HFFc6 (cell line): ENCODE measurements at regions not wholly inside any gene's neighbourhood (a gene's known extent, or its start where the extent isn't known, plus 50 kb on each side); places are given as distances from the start of the nearest gene placed in this dataset.
"Not testable (repeated sequence)": the region's sequence is repeated elsewhere in the genome, so short reads cannot be mapped to it uniquely, and the experiment has no call there.

Experiments used
- DNase-seq: peaks from one replicate; pipeline ENCODE4 v3.0.0-alpha.2; 2018
- H3K27ac Mint-ChIP-seq: 2 replicates; pipeline ENCODE4 v1.8.0; 2020; ENCODE audit warnings: mild to moderate bottlenecking, mixed read lengths
- H3K27me3 Mint-ChIP-seq: 2 replicates; pipeline ENCODE4 v1.8.0; 2021; ENCODE audit warnings: mild to moderate bottlenecking, moderate library complexity, mixed read lengths; ENCODE audit not compliant: insufficient read depth
- H3K36me3 Mint-ChIP-seq: 2 replicates; pipeline ENCODE4 v1.8.0; 2021; ENCODE audit warnings: low read depth, mixed read lengths
- H3K4me1 Mint-ChIP-seq: 2 replicates; pipeline ENCODE4 v1.8.0; 2020; ENCODE audit warnings: low read depth, mixed read lengths
- H3K4me3 Mint-ChIP-seq: 2 replicates; pipeline ENCODE4 v1.8.0; 2020; ENCODE audit warnings: mild to moderate bottlenecking, moderate library complexity, mixed read lengths
- H3K9me3 Mint-ChIP-seq: 2 replicates; pipeline ENCODE4 v1.8.0; 2020; ENCODE audit warnings: mild to moderate bottlenecking, mixed read lengths
- TF ChIP-seq, protein P1 (sequence below): fragments of 200-600 bp; sonication (generic); IDR thresholded peaks from 2 replicates; pipeline ENCODE4 v1.5.0; 2021; ENCODE audit warnings: antibody characterized with exemption, mild to moderate bottlenecking

DNA sequence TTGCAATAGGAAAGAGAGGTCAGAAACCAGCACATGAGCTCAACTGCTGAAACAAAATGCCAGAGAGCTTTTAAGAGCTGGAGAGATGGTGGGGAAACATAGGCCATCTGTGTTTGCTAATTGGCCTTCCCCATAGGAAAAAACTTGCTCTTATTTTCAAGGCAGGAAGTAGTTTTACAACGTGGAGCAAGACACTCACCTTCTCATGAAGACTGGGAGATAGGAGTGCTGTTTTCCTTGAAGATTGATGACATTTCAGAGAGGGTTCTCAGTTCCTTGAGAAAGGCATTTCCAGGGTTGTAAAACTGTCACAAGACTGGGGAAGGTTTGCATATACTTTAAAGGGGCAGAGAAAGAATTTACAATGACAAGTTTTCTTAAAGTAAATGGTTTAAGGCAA is 586.3 kb upstream of the RAG2 start:
- Mint-ChIP-seq H3K9me3 (peaks cover 18% of the 10 kb centered on the region), H3K4me3 (no peak overlapping the region), H3K27ac (no peak overlapping the region), H3K27me3 (no peaks in the 10 kb centered on the region), H3K36me3 (no peaks in the 10 kb centered on the region), H3K4me1 (no peaks in the 10 kb centered on the region)
- TF ChIP-seq, protein P1, sequence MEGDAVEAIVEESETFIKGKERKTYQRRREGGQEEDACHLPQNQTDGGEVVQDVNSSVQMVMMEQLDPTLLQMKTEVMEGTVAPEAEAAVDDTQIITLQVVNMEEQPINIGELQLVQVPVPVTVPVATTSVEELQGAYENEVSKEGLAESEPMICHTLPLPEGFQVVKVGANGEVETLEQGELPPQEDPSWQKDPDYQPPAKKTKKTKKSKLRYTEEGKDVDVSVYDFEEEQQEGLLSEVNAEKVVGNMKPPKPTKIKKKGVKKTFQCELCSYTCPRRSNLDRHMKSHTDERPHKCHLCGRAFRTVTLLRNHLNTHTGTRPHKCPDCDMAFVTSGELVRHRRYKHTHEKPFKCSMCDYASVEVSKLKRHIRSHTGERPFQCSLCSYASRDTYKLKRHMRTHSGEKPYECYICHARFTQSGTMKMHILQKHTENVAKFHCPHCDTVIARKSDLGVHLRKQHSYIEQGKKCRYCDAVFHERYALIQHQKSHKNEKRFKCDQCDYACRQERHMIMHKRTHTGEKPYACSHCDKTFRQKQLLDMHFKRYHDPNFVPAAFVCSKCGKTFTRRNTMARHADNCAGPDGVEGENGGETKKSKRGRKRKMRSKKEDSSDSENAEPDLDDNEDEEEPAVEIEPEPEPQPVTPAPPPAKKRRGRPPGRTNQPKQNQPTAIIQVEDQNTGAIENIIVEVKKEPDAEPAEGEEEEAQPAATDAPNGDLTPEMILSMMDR: no peak
- no peak for DNase-seq

DNA sequence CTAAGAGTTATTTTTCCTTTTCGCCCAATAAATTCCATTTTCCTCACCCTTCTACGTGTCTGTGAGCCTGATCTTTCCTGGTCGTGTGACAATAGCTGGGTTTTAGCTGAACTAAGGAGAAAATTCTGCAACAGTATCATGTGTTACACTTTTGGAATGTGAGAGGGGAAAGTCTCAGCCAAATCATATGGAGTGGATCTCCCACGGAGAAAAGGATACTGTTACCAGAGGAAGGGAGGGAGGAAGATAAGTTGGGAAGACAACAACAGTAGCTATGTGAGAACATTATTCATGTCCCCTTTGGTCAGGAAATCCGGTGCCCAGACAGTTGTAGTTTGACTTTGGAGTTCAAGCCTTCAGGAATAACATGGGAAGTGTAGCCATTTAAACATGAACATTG is 584.0 kb upstream of the RAG2 start:
- Mint-ChIP-seq H3K4me3 (no peak overlapping the region), H3K27me3 (no peaks in the 10 kb centered on the region; the same call in 1 of the 2 replicates), H3K9me3 (peaks cover 30% of the 10 kb centered on the region), H3K27ac (no peak overlapping the region), H3K36me3 (no peaks in the 10 kb centered on the region), H3K4me1 (no peaks in the 10 kb centered on the region)
- DNase-seq: no peak
- TF ChIP-seq, protein P1: no peak

DNA sequence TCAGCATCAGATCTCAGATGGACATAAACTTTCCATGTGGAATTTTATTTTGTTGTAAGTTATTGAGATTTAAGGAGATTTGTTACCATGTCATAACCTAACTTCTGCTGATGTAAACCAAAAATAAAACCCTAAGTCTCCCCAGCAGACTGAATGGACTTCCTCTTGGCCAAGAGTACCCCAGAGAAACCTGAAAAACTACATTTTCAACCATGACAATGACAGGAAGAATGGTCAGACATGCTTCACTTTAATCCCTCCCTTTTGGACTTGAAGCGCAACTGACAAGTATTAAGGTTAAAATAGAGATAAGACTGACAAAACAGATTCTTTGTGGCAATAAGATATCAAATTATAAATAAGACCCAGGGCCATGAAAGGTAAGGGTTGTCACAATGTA is 579.7 kb upstream of the RAG2 start:
- TF ChIP-seq, protein P1: no peak
- H3K36me3 Mint-ChIP-seq: no peaks in the 10 kb centered on the region
- no peak for DNase-seq
- H3K4me3 Mint-ChIP-seq: no peak overlapping the region
- no peak overlapping the region for H3K27ac Mint-ChIP-seq
- H3K4me1 Mint-ChIP-seq: no peaks in the 10 kb centered on the region
- peaks cover 54% of the 10 kb centered on the region for H3K9me3 Mint-ChIP-seq
- H3K27me3 Mint-ChIP-seq: no peaks in the 10 kb centered on the region; the same call in none of the 2 replicates

DNA sequence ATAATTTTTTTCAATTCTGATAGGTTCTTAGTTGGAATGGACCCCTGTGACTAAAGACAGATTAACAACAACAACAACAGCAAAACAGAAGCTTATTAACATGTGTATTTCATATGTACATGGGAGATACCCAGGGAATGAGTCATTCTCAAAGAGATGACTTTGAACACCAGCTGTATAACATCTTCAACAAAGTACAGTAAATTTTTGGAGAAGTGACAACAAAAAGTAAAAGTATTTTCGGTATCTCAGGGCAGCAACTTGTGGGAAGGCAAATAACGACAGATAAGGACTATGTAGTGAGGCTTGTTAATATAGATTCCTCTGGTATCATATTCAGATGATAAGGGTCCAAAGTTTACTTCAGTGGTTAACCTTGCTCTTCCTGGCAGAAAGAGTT is 573.4 kb upstream of the RAG2 start:
- no peaks in the 10 kb centered on the region; the same call in 1 of the 2 replicates for H3K27me3 Mint-ChIP-seq

GRCh38 chr11:37170311-37170710 is 572.3 kb upstream of the RAG2 start:
- Mint-ChIP-seq H3K4me1 (no peaks in the 10 kb centered on the region), H3K27ac (no peak overlapping the region), H3K36me3 (no peaks in the 10 kb centered on the region), H3K27me3 (no peaks in the 10 kb centered on the region; the same call in 1 of the 2 replicates), H3K9me3 (peaks cover 42% of the 10 kb centered on the region), H3K4me3 (no peak overlapping the region)
- TF ChIP-seq, protein P1: no peak
- DNase-seq: no peak

More for the DNA sequence above, 573.4 kb upstream of the RAG2 start:
- no peak overlapping the region for H3K4me3 Mint-ChIP-seq
- no peak overlapping the region for H3K27ac Mint-ChIP-seq
- no peak for DNase-seq
- TF ChIP-seq, protein P1: no peak
- H3K4me1 Mint-ChIP-seq: no peaks in the 10 kb centered on the region
- H3K9me3 Mint-ChIP-seq: peaks cover 41% of the 10 kb centered on the region
- H3K36me3 Mint-ChIP-seq: no peaks in the 10 kb centered on the region

DNA sequence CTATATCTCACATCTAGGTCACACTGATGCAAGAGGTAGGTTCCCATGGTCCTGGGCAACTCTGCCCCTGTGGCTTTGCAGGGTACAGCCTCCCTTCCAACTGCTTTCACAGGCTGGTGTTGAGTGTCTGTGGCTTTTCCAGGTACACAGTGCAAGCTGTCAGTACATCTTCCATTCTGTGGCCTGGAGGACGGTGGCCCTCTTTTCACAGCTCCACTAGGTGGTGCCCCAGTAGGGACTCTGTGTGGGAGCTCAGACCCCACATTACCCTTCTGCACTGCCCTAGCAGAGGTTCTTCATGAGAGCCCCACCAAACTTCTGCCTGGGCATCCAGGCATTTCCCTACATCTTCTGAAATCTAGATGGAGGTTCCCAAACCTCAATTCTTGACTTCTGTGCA is 547.4 kb upstream of the RAG2 start:
- peaks cover 67% of the 10 kb centered on the region for H3K9me3 Mint-ChIP-seq
- H3K36me3 Mint-ChIP-seq, H3K4me1 Mint-ChIP-seq, H3K4me3 Mint-ChIP-seq, H3K27ac Mint-ChIP-seq, H3K27me3 Mint-ChIP-seq, DNase-seq: not testable (repeated sequence)
